M059J (cell line): ENCODE measurements at regions not wholly inside any gene's neighbourhood (a gene's known extent, or its start where the extent isn't known, plus 50 kb on each side); places are given as distances from the start of the nearest gene placed in this dataset.

ENCODE experiments used
- DNase-seq: peaks from one replicate; pipeline ENCODE4 v3.0.0-alpha.2; 2012; ENCODE audit warnings: low read depth

GRCh38 chr3:194218646-194219453 lies 82.9 kb downstream of the HES1 start:
- no peak for DNase-seq

DNA sequence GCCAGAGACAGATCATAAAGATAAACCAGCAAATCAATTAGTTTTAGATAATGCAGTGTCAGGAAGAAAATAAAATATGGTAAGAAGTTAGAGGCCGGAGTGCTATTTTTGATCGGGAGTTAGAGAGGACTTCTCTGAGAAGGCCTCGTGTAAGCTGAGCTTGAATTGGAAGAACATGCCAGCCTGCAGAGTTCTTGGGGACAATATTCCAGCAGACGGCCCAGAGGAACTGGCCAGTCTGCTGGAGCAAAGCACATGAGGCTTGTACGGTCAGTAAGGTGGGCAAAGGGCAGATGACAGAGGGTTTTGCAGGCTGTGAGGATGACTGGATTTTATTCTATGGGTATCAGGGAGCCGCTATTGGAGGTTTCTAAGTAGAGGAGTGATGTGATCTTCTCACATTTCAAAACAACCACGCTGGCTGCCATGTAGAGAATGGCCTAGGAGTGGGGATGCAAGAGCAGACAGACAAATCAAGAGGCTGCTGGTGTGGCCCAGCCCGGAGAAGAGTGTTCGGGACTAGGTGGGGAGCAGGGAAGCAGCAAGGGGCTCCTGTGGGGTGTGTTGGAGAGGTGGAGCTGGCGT lies 84.0 kb downstream of the HES1 start:
- DNase-seq = no peak

GRCh38 chr3:194220901-194221326 lies 85.0 kb downstream of the HES1 start:
- DNase-seq = peak; percentile 68

DNA sequence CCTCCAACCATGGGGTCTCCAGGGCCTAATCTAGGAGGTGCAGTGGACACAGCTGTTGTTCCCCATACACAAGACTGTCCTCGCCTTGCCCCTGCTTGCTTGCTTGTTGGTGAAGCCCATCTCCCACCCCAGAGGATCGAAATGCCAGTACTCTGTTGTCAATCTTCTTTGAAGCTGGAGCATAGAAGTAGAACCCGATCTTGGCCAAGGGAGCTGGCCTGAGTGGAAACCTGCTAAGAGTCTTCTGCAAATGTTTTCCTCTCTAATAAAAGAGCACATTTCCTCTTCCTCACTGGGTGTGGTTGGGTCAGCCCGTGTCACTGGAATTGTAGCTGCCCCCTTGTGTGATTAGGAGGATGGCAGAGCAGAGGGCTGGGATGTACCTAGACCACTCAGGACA lies 85.4 kb downstream of the HES1 start:
- no peak for DNase-seq

DNA sequence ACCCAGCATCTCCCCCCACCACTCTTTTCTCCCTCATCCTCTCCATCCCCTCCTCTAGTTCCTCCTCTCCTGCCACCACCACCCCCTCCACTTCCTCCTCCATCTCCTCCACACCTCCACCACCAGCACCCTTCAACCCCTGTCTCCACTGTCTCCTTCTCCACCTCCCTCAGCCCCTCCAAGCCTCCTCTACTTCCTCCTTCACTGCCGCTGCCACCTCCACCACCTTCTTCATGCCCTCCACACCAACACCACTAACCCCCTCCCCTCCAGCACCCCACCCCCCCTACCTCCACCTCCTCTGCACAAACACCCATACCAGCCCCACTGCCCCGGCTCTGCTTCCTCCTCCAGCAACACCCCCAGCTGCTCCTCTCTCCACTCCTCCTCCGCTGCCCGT lies 88.0 kb downstream of the HES1 start:
- DNase-seq = no peak

DNA sequence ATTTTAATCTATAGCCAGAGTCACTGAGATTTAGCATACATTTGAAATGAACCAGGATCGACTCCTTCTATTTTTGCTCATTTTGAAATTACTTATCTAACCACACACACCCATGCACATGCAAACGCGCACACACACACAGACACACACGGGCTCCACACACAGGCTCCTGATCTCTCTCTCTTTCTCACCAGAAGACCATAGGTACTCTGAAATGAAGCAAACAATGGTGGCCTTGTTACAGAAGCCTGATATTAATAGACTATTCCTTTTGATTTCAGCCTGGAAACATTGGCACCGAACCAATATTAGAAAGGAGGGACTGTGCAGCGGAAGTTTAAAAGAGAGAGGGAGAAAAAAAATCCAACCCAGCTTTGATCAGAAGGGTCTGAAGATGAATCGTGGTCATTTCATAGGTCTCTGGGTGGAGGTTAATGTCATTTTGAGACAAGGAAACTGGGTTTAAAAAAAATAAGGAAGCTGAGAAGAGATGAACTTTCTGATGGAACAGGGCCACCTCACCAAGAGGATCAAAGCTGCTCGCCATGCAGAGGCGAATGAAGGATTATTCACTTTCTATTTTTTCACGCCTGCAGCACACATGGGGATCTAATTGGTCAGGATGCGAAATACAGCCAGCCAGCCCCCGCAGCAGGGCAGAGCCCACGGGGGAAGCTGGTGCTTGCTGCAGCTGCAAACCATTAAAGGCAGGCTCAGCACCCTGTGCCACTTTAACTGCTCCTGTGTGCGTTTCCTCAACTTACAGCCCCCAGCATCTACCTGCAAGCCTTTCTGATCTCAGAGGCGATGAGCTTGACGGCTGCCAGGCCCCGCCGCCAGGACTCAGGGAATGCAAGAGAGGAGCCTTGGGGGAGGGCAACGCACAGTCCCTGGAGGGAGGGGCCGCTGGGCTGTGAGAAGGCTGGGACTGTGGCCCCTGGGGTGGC lies 88.8 kb downstream of the HES1 start:
- DNase-seq = no peak

GRCh38 chr3:194225418-194225812 lies 89.5 kb downstream of the HES1 start:
- no peak for DNase-seq

- DNase-seq = peak; percentile 26
Measured at GRCh38 chr3:194225988-194226663, 90.2 kb downstream of the HES1 start.

DNA sequence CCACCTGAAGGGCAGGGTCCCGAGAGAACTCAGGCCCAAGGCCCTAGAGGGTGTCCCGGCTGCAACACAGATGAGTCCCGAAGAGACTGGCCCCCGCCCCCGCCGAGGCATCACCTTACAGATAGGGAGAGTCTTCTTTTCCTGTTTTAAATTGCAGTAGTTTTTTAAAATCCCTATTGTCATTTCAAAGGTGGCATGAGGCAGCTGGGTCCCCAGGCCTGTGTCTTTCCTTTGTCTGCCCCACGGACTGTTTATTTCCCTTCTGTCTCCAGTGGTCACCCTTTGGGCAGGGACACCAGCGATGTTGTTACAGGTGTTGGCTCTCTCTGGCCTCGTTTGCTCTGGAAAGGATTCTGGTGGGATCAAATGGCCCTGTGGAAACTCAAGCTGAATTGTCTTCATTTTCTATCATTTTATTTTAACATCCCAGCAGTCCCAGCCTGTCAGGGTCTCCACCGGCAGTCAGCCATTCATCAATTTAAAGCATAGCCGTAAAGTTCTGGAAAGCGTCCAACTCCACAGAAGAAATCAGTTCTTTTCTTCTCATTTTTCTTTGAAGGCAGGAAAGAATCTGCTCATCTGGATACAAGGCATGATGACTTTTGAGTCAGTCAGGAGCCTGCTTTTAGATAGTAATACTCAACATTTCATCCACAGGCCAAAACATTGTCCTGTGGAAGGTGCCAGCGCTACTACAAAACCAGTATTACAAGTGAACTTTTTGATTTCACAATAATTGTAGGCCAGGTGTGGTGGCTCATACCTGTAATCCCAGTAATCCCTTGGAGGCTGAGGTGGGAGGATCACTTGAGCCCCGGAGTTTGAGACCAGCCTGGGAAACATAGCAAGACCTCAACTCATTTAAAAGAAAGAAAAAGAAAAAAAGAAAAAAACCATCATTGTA lies 96.2 kb downstream of the HES1 start:
- DNase-seq = no peak

DNA sequence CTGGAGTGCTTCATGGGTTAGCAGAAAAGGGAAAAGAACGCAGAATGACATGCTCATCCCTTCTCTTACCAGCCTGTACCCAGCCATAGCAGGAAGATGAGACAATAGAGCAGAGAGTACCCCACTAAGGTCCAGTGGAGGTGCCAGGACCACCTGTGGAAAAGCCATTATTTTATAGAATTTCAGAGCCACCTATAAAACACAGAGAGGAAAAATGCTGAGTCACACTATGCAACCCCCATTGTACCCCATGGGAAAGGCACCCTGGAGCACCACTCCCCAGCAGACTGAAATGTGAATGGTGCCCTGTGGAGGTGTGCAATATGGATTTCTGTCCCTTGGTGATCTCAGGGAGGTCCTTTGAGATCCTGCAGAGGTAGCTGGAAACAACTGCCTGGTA lies 97.2 kb downstream of the HES1 start:
- DNase-seq = no peak

GRCh38 chr3:194235160-194235559 lies 99.2 kb downstream of the HES1 start:
- DNase-seq = no peak

DNA sequence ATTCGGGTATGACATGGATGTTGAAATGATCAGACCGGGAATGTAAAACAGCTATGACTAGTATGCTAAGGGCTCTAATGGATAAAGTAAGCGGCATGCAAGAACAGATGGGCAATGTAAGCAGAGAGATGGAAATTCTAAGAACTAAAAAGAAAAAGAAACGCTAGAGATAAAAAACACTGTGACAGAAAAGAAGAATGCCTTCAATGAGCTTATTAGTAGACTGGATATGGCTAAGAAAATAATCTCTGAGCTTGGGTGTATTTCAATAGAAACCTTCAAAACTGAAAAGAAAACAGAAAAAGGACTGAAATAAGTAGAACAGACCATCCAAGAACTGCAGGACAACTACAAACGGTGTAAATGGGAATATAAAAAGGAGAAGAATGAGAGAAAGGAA lies 101.2 kb downstream of the HES1 start:
- no peak for DNase-seq

- no peak for DNase-seq
Measured at GRCh38 chr3:194240766-194241165, 104.8 kb downstream of the HES1 start.

DNA sequence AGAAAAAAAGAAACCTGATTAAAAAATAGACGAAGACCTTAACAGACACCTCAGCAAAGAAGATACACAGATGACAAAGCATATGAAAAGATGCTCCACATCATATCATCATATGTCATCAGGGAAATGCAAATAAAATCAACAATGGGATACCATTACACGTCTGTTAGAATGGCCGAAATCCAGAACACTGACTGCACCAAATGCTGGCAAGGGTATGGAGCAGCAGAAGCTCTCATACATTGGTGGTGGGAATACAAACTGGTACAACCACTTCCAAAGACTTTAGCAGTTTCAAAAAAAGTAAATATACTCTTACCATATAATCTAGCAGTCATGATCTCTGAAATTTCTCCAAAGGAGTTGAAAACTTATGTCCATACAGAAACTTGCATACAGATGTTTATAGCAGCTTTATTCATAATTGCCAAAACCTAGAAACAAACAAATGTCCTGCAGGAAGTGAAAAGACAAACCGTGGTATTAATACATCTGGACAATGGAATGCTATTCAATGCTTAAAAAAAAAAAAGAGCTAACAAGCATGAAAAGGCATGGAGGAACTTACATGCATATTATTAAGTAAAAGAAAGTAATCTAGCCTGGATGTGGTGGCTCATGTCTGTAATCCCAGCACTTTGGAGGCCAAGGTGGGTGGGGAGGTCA lies 107.4 kb downstream of the HES1 start:
- no peak for DNase-seq

DNA sequence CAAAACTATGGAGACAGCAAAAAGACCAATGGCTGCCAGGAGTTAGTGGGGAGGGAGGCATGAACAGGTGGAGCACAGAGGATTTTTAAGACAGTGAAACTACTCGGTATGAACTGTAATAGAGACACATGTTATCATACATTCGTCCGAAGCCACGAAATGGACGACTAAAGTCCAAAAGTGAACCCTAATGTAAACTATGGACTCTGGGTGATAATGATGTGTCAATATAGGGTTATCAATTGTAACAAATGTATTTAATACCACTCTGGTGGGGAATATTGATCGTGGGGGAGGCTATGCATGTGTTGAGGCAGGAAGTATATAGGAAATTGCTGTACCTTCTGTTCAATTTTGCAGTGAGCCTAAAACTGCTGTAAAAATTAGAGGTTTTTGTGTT lies 107.0 kb downstream of the CPN2 start:
- no peak for DNase-seq

GRCh38 chr3:194245474-194245873 lies 105.7 kb downstream of the CPN2 start:
- no peak for DNase-seq

DNA sequence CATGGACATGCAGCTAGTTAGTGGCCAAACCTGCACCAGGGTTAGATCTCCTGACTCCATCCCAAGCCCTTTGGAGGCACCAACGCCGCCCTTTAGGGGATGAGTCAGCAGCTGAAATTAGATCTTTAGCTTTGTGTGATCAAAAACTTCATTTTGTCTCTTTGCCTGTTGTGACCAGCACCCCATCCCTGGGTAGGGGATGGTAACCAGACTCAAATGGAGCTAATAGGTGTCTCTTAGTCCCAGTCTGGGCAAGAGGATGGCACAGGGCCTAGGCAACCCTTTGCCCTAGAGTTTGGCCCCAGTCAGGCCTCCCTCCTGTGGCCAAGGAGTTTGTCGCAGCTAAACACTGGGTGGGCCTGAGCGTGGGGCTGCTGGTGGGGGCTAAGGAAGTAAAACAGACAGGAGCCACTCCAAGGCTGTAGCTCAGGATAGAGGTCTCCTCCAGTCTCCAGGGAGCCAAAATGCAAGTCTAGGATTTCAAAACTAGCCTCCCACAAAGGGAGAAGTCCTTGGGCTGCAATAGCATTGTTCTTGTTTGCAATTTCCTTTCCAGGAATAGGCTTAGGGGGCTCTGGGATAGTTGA lies 105.1 kb downstream of the CPN2 start:
- DNase-seq = no peak

DNA sequence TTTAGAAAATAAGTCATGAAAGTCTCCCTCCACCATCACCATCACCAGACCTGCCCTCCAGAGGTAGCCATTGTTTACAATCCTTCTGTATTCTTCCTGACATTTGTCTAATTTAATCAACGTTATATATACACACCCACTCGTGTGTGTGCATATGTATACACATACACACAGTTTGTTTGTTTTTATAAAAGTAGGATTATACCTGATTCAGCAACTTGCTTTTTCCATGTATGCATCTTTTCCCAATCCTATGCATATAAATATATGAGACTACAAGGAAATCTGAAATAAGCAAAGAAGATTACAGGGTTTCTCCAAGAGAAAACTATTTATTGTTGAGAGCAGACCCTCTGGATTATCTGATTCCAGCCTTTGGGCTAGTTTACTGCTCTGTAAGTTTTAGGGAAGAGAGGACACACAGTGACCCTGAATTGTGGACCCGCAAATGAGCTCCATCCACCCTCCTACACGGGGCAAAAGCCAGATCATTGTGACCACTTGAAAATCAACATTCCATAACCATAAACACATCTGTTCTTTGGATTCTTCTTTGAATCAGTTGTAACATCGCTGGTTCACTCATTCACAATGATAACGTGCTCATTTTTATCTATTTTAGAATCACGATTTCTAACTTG lies 104.3 kb downstream of the CPN2 start:
- DNase-seq = no peak

- DNase-seq = no peak
Measured at GRCh38 chr3:194247350-194247740, 103.8 kb downstream of the CPN2 start.
